GM23338 (cell line): ENCODE measurements at regions not wholly inside any gene's neighbourhood (a gene's known extent, or its start where the extent isn't known, plus 50 kb on each side); places are given as distances from the start of the nearest gene placed in this dataset.

Experiments
- ATAC-seq: fragments of 200-7000 bp; cut with Tn5 transposase; 3 replicates; pipeline ENCODE4 v1.9.1; 2020
- DNase-seq: peaks from one replicate; pipeline ENCODE4 v3.0.0-alpha.2; 2015; ENCODE audit warnings: low spot score
- H2AFZ ChIP-seq: fragments of 200-600 bp; sonication (generic); 2 replicates; pipeline ENCODE4 v1.8.0; 2016; ENCODE audit warnings: antibody characterized with exemption, mild to moderate bottlenecking, moderate library complexity
- H3F3A ChIP-seq: fragments of 200-600 bp; sonication (generic); replicated peaks from 2 replicates; pipeline ENCODE4 v1.8.0; 2017; ENCODE audit warnings: antibody characterized with exemption, mixed run types, low read depth
- H3K27ac ChIP-seq: fragments of 200-600 bp; sonication (generic); 2 replicates; pipeline ENCODE4 v1.6.1; 2016; ENCODE audit warnings: low read depth
- H3K27me3 ChIP-seq: fragments of 200-600 bp; sonication (generic); 2 replicates; pipeline ENCODE4 v1.8.0; 2016; ENCODE audit warnings: mild to moderate bottlenecking, mixed run types, moderate library complexity; ENCODE audit not compliant: insufficient read depth
- H3K36me3 ChIP-seq: fragments of 200-600 bp; sonication (generic); 2 replicates; pipeline ENCODE4 v1.8.0; 2016; ENCODE audit warnings: mild to moderate bottlenecking; ENCODE audit not compliant: insufficient read depth
- H3K4me1 ChIP-seq: fragments of 200-600 bp; sonication (generic); 2 replicates; pipeline ENCODE4 v1.8.0; 2016; ENCODE audit warnings: mild to moderate bottlenecking, moderate library complexity; ENCODE audit not compliant: insufficient read depth
- H3K4me2 ChIP-seq: fragments of 200-600 bp; sonication (generic); 2 replicates; pipeline ENCODE4 v1.7.1; 2017; ENCODE audit warnings: mixed run types
- H3K4me3 ChIP-seq: fragments of 200-600 bp; sonication (generic); 2 replicates; pipeline ENCODE4 v1.6.1; 2016; ENCODE audit warnings: mixed run types
- H3K79me2 ChIP-seq: fragments of 200-600 bp; sonication (generic); replicated peaks from 2 replicates; pipeline ENCODE4 v1.8.0; 2017; ENCODE audit warnings: mild to moderate bottlenecking; ENCODE audit not compliant: insufficient read depth
- H3K9me2 ChIP-seq: fragments of 200-600 bp; sonication (generic); 2 replicates; pipeline ENCODE4 v1.8.0; 2017; ENCODE audit not compliant: insufficient read depth
- H4K20me1 ChIP-seq: fragments of 200-600 bp; sonication (generic); replicated peaks from 2 replicates; pipeline ENCODE4 v1.8.0; 2017; ENCODE audit warnings: mild to moderate bottlenecking; ENCODE audit not compliant: insufficient read depth
- H3K27ac Mint-ChIP-seq: 2 replicates; pipeline ENCODE4 v1.8.0; 2020; ENCODE audit warnings: inconsistent platforms, mild to moderate bottlenecking, moderate library complexity, mixed read lengths
- H3K27me3 Mint-ChIP-seq: 3 replicates; pipeline ENCODE4 v1.8.0; 2022; ENCODE audit warnings: low read depth, mild to moderate bottlenecking, moderate library complexity, mixed read lengths, inconsistent platforms; ENCODE audit not compliant: insufficient read depth, poor library complexity
- H3K36me3 Mint-ChIP-seq: 3 replicates; pipeline ENCODE4 v1.8.0; 2021; ENCODE audit warnings: low read depth, mild to moderate bottlenecking, inconsistent platforms, moderate library complexity, mixed read lengths
- H3K4me1 Mint-ChIP-seq: 3 replicates; pipeline ENCODE4 v1.8.0; 2020; ENCODE audit warnings: mild to moderate bottlenecking, inconsistent platforms, mixed read lengths
- H3K4me3 Mint-ChIP-seq: 3 replicates; pipeline ENCODE4 v1.8.0; 2021; ENCODE audit warnings: moderate library complexity, mild to moderate bottlenecking, inconsistent platforms, mixed read lengths
- H3K9me3 Mint-ChIP-seq: 3 replicates; pipeline ENCODE4 v1.8.0; 2020; ENCODE audit warnings: moderate library complexity, mild to moderate bottlenecking, inconsistent platforms, mixed read lengths
- CTCF ChIP-seq, 2 experiments: fragments of 200-600 bp in 1 of 2; sonication (generic) in 1 of 2; conservative IDR thresholded peaks; 2 replicates each; pipeline versions ENCODE4 v1.5.1 to v1.6.1; 2016 to 2017; ENCODE audit warnings: antibody characterized with exemption in 2 of 2, low read depth in 2 of 2, mild to moderate bottlenecking in 2 of 2, moderate library complexity in 1 of 2
- EZH2phosphoT487 ChIP-seq: fragments of 200-600 bp; sonication (generic); IDR thresholded peaks from one replicate; pipeline ENCODE4 v1.8.1; 2018; ENCODE audit warnings: antibody characterized with exemption; ENCODE audit not compliant: unreplicated experiment
- REST ChIP-seq: IDR thresholded peaks from one replicate; pipeline ENCODE4 v1.6.1; 2018; ENCODE audit warnings: antibody characterized with exemption; ENCODE audit not compliant: unreplicated experiment
- ZNF331 ChIP-seq: fragments of 250-450 bp; sonication (Bioruptor Pico); IDR thresholded peaks from 2 replicates; pipeline ENCODE4 v1.5.0; 2020; ENCODE audit warnings: low read depth, mild to moderate bottlenecking, moderate library complexity
- ZNF462 ChIP-seq: fragments of 250-450 bp; sonication (Bioruptor Pico); IDR thresholded peaks from 2 replicates; pipeline ENCODE4 v1.5.0; 2020; ENCODE audit warnings: mild to moderate bottlenecking, moderate library complexity

- Mint-ChIP-seq H3K4me3 (no peak overlapping the region), H3K27me3 (no peaks in the 10 kb centered on the region), H3K4me1 (peaks cover 3% of the 10 kb centered on the region; the same call in 1 of the 3 replicates), H3K27ac (no peak overlapping the region), H3K9me3 (peaks cover 30% of the 10 kb centered on the region), H3K36me3 (peaks cover 19% of the 10 kb centered on the region)
- Histone ChIP-seq H3K27ac (no peak overlapping the region), H3K79me2 (no peaks in the 10 kb centered on the region), H3F3A (no peaks in the 10 kb centered on the region), H2AFZ (no peak overlapping the region), H3K36me3 (peaks cover 6% of the 10 kb centered on the region), H3K4me2 (no peak overlapping the region), H3K4me3 (no peak overlapping the region), H3K9me2 (peaks cover 12% of the 10 kb centered on the region; the same call in 1 of the 2 replicates), H4K20me1 (no peaks in the 10 kb centered on the region; the same call in 1 of the 2 replicates), H3K27me3 (no peaks in the 10 kb centered on the region), H3K4me1 (no peaks in the 10 kb centered on the region)
- TF ChIP-seq ZNF462 (CRISPR knock-in tag) = no peak
- TF ChIP-seq CTCF (conservative IDR thresholded peaks at IDR 0.05; ENCODE audit: low read depth in 2 of 2) = no peak
- no peak for TF ChIP-seq ZNF331
- no peak for TF ChIP-seq EZH2phosphoT487
- TF ChIP-seq REST = no peak
- ATAC-seq (no peak), DNase-seq (no peak)
Observed at GRCh38 chr10:4138146-4138721, 353.2 kb upstream of the KLF6 start.
